ENCODE measurements at regions not wholly inside any gene's neighbourhood (a gene's known extent, or its start where the extent isn't known, plus 50 kb on each side); places are given as distances from the start of the nearest gene placed in this dataset.

DNA sequence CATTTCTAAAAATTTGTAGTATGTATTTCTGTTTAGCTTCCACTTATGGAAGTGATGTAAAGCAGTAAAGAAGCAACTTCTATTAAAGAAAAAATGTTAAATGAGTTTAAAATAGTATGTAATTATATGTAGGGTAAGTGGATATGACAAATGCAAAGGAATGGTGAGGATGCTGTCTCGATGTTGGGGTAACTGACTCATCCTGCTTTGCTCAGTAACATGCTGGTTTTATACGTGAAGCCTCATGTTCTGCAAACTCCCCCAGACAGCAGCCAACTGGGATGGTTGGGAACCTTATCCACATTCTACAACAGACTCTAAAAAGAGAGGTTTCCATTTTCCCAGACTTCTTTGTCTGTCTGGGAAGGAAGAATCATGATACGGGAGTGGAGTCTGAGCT, 1006.4 kb upstream of the TMEM132C start:
- no peak overlapping the region for H3K4me2 ChIP-seq
- no peak overlapping the region for H3K9ac ChIP-seq
- TF ChIP-seq, protein P1, sequence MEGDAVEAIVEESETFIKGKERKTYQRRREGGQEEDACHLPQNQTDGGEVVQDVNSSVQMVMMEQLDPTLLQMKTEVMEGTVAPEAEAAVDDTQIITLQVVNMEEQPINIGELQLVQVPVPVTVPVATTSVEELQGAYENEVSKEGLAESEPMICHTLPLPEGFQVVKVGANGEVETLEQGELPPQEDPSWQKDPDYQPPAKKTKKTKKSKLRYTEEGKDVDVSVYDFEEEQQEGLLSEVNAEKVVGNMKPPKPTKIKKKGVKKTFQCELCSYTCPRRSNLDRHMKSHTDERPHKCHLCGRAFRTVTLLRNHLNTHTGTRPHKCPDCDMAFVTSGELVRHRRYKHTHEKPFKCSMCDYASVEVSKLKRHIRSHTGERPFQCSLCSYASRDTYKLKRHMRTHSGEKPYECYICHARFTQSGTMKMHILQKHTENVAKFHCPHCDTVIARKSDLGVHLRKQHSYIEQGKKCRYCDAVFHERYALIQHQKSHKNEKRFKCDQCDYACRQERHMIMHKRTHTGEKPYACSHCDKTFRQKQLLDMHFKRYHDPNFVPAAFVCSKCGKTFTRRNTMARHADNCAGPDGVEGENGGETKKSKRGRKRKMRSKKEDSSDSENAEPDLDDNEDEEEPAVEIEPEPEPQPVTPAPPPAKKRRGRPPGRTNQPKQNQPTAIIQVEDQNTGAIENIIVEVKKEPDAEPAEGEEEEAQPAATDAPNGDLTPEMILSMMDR (IDR thresholded peaks at IDR 0.05) = no peak
- TF ChIP-seq EZH2 (IDR thresholded peaks at IDR 0.05) = no peak
- TF ChIP-seq EZH2phosphoT487 (IDR thresholded peaks at IDR 0.05) = no peak

DNA sequence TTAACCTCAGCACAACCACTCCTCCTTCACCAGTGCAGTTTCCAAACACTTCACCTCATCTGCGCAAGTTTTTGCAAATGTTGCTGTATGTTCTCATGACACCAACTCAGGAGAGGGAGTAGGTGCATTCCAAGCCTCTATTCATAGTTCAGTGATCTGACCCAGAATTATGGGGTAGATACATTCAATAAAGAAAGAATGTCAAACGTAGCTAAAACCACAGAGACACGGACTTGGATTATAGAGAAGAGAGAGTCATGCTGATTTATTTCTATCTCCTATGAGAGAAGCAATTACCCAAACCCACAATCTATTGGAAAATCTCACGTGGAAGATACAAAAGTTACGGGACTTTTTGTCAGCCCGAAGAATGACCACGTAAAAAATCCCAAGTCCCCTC, 1006.0 kb upstream of the TMEM132C start:
- Histone ChIP-seq H3K4me3 (no peak overlapping the region), H3K9ac (no peak overlapping the region), H3K4me1 (no peaks in the 10 kb centered on the region), H3F3A (ENCODE audit: low read depth) (no peaks in the 10 kb centered on the region), H2AFZ (replicated peaks) (no peak overlapping the region), H3K79me2 (ENCODE audit: low read depth) (no peaks in the 10 kb centered on the region), H3K36me3 (no peaks in the 10 kb centered on the region), H3K27ac (no peak overlapping the region), H3K4me2 (no peak overlapping the region), H4K20me1 (ENCODE audit: low read depth) (no peaks in the 10 kb centered on the region), H3K9me3 (ENCODE audit: low read depth) (no peaks in the 10 kb centered on the region), H3K27me3 (no peaks in the 10 kb centered on the region)
- no peaks in the 10 kb centered on the region for H3K27me3 Mint-ChIP-seq (ENCODE audit: insufficient read depth, low read depth)
- no peak overlapping the region for H3K4me3 Mint-ChIP-seq
- TF ChIP-seq EZH2 (IDR thresholded peaks at IDR 0.05) (no peak), EZH2phosphoT487 (IDR thresholded peaks at IDR 0.05) (no peak)
- TF ChIP-seq, protein P1 (IDR thresholded peaks at IDR 0.05) = no peak
- no peak overlapping the region for H3K27ac Mint-ChIP-seq
- H3K36me3 Mint-ChIP-seq = no peaks in the 10 kb centered on the region
- DNase-seq (ENCODE audit: low spot score) = no peak
- peaks cover 6% of the 10 kb centered on the region for H3K9me3 Mint-ChIP-seq
- no peaks in the 10 kb centered on the region for H3K4me1 Mint-ChIP-seq

More for the DNA sequence above, 1006.4 kb upstream of the TMEM132C start:
- H3K9me3 Mint-ChIP-seq = peaks cover 6% of the 10 kb centered on the region
- no peaks in the 10 kb centered on the region for H3K36me3 Mint-ChIP-seq
- Histone ChIP-seq H3K27me3 (no peaks in the 10 kb centered on the region), H3K79me2 (ENCODE audit: low read depth) (no peaks in the 10 kb centered on the region), H3K4me3 (no peak overlapping the region), H3K27ac (no peak overlapping the region), H3K4me1 (no peaks in the 10 kb centered on the region), H4K20me1 (ENCODE audit: low read depth) (no peaks in the 10 kb centered on the region), H3K36me3 (no peaks in the 10 kb centered on the region), H2AFZ (replicated peaks) (no peak overlapping the region), H3K9me3 (ENCODE audit: low read depth) (no peaks in the 10 kb centered on the region), H3F3A (ENCODE audit: low read depth) (no peaks in the 10 kb centered on the region)
- H3K4me1 Mint-ChIP-seq = no peaks in the 10 kb centered on the region
- H3K4me3 Mint-ChIP-seq = no peak overlapping the region
- no peak for DNase-seq (ENCODE audit: low spot score)
- no peaks in the 10 kb centered on the region for H3K27me3 Mint-ChIP-seq (ENCODE audit: insufficient read depth, low read depth)
- H3K27ac Mint-ChIP-seq = no peak overlapping the region

- Histone ChIP-seq H2AFZ (replicated peaks) (no peak overlapping the region), H3K36me3 (no peaks in the 10 kb centered on the region), H3K27ac (no peak overlapping the region), H3K27me3 (no peaks in the 10 kb centered on the region), H3K79me2 (ENCODE audit: low read depth) (no peaks in the 10 kb centered on the region), H3K4me2 (no peak overlapping the region), H3K4me3 (no peak overlapping the region), H3F3A (ENCODE audit: low read depth) (no peaks in the 10 kb centered on the region), H3K9ac (no peak overlapping the region), H4K20me1 (ENCODE audit: low read depth) (no peaks in the 10 kb centered on the region), H3K9me3 (ENCODE audit: low read depth) (no peaks in the 10 kb centered on the region), H3K4me1 (no peaks in the 10 kb centered on the region)
- H3K27ac Mint-ChIP-seq = no peak overlapping the region
- no peaks in the 10 kb centered on the region for H3K4me1 Mint-ChIP-seq
- H3K4me3 Mint-ChIP-seq = no peak overlapping the region
- H3K9me3 Mint-ChIP-seq = peaks cover 6% of the 10 kb centered on the region
- no peaks in the 10 kb centered on the region for H3K36me3 Mint-ChIP-seq
- DNase-seq (ENCODE audit: low spot score) = no peak
- no peaks in the 10 kb centered on the region for H3K27me3 Mint-ChIP-seq (ENCODE audit: insufficient read depth, low read depth)
- TF ChIP-seq EZH2 (IDR thresholded peaks at IDR 0.05) = no peak
These were observed 1004.4 kb upstream of the TMEM132C start for GRCh38 chr12:127262615-127263014.

DNA sequence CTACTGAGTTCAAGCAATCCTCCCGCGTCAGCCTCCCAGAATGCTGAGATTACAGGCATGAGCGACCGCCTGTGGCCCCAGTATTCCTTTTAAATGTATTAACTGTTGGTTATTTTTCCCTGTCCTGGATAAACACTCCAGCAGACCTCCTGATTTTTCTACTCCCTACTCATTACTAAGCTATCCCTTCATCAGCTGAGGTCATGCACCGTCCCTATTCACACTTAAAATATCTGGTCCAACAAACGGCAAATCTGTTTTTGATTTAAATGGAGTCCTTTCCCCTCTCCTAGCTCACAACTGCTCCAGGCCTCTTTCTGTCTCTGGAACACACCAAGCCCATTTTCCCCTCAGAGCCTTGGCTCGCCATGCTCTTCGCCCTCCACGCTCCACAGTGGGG, 1003.3 kb upstream of the TMEM132C start:
- no peaks in the 10 kb centered on the region for H3K27me3 ChIP-seq
- no peaks in the 10 kb centered on the region for H3K4me1 Mint-ChIP-seq
- DNase-seq (ENCODE audit: low spot score) = no peak
- H3K9ac ChIP-seq = no peak overlapping the region
- no peak overlapping the region for H3K4me3 Mint-ChIP-seq
- no peaks in the 10 kb centered on the region for H3K9me3 ChIP-seq (ENCODE audit: low read depth)
- no peak overlapping the region for H3K27ac Mint-ChIP-seq
- H3K79me2 ChIP-seq (ENCODE audit: low read depth) = no peaks in the 10 kb centered on the region
- H3K36me3 ChIP-seq = no peaks in the 10 kb centered on the region
- no peak overlapping the region for H2AFZ ChIP-seq (replicated peaks)
- no peak for TF ChIP-seq EZH2 (IDR thresholded peaks at IDR 0.05)
- TF ChIP-seq, protein P1 (IDR thresholded peaks at IDR 0.05) = no peak
- no peak for TF ChIP-seq EZH2phosphoT487 (IDR thresholded peaks at IDR 0.05)
- H3K36me3 Mint-ChIP-seq = no peaks in the 10 kb centered on the region
- no peaks in the 10 kb centered on the region for H4K20me1 ChIP-seq (ENCODE audit: low read depth)
- no peak overlapping the region for H3K4me3 ChIP-seq
- no peak overlapping the region for H3K4me2 ChIP-seq
- H3F3A ChIP-seq (ENCODE audit: low read depth) = no peaks in the 10 kb centered on the region
- H3K9me3 Mint-ChIP-seq = peaks cover 6% of the 10 kb centered on the region
- no peaks in the 10 kb centered on the region for H3K27me3 Mint-ChIP-seq (ENCODE audit: insufficient read depth, low read depth)
- no peak overlapping the region for H3K27ac ChIP-seq
- no peaks in the 10 kb centered on the region for H3K4me1 ChIP-seq
